ENCODE measurements at regions not wholly inside any gene's neighbourhood (a gene's known extent, or its start where the extent isn't known, plus 50 kb on each side); places are given as distances from the start of the nearest gene placed in this dataset.
A peak's percentile ranks its signal among the peaks of the same experiment; 100 is the strongest.

DNA sequence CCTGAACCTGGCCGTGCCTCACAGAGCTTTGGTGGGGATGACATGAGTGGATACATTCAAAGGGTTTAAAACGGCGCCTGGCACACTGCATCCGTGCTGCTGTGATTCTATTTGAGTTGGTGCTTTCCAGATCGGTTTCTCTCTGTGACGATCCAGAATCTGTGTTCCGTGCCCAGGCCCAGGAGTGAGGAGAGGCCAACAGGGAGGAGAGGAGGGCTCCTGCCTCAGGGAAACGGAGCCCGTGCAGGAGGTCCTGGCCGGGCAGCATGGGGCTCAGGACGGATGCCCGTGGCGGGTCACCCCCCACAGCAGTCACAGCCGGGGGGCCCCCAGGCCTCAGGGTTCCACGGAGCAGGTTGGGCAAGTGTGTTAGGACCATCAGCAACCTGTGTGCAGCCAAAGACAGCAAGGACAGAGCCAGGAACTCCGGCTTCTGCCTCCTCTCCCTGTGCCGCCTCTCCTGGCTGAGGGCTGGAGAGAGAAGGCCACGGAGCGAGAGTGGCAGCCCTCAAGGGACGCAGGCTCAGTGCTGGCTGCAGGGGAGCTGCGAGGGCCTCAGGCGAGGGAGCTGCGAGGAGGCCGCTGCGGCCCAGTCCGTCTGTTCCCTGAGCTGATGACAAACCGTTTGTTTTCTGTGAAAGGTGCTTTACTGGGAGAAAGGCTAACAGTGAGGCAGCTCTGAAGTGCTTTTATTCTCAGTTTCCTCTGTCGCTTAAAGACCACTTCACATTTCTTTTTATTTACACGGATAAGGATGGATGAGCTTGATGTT is 99.3 kb downstream of the METRNL start:
- no peak for DNase-seq

DNA sequence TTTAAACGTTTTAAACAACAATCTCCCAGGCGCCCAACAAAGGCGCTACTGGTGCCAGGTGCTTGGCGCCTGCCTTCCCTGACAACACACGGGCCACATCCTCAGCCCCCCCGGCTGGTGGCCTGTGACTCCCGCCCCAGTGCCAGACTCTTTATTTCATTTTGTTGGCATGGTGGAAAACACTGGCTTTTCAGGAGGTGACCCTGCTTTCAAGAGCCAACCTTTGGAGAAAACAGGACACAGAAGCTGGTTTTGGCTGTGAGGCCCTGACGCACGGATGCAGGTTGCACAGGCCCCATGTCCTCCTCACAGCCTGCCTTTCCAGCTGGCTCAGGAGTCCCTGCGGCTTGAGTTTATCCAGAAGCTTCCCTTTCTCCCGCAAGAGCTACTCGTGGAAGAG is 100.0 kb downstream of the METRNL start:
- DNase-seq: no peak

- DNase-seq: no peak
Observed at GRCh38 chr17:83179811-83180210, 100.4 kb downstream of the METRNL start.

DNA sequence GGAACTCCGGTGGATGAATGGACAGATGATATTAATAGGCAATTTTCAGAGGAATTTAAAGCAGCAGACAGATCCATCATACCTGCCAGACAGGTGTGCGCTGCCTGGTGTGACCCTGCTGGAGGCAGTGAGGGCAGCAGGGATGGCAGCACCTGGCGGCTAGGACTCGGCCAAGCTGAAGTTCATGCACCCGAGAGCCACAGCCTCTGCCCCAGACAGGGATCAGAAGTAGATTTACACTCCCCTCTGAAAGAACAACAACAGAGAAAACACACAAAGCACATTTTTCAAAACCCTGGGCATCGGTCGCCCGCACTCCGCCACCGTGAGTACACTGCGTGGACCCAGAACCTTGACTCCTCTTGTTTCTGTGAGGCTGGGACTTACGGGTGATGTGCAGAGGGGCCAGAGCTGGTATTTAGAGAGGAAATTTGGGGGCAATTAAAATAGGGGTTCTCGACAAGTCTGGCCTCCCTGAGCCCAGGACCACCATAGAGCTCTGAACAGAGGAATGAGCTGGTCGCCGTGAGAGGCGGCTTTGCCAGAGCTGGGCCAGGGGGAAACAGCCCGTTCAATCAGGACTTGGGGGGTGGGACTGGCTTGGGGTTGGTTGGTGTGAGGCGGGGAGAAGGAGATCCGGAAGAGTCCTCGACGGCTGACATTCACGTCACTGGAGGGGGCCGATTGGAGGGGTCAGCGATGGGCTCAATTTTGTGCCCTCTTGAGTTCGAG is 101.0 kb downstream of the METRNL start:
- no peak for DNase-seq

DNA sequence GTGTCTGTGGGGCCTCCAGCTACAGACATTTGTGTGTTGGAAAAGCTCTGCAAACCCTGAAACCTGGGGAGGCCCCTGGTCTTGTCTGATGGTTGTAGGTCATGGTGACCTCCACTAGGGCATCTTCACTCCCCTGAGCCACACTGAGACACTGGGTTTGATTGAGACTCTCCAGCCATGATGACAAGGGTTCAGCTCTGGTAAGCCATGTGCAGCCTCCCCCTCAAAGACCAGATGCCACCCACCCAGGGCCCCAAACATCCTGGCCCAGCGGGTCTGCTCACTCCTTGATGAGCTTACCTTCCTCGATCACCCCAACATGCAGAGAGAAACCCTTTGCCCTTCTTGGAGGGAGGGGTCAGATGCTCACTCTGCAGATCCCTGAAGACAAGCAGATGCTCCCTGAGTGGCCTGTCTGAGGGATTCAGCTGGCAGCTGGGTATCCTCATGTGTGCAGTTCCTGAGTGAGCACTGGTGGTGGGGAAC is 101.6 kb downstream of the METRNL start:
- peak in 1 of 4 experiments; percentile 13 for DNase-seq

DNA sequence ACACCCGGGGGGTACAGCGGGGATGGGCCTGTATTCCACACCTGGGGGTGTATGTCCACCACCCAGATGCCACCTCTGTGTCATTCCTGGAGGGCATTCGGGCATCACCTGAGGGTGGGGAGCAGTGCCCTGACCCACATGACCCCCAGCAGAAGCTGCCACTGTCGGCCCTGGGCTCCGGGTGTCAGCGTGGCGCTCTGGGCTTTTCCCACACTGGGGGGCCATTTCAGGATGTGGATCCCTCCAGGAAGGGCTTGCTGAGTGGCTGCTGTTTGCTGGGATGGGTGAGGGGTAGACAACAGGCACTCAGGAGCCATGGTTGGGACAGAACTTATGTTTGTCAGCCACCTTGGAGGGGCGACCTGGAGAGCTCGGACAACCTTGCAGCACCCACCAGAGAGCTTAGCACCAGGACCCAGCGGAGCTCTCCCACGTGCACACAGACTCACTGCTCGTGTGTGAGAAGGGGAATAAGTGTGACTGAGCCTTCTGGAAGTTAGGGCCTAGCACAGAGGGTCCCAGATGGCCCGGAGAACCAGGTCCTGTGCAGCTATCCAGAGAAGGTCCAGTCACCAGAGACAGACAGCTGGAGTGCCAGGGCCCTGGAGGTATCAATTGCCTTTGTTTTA is 102.7 kb downstream of the METRNL start:
- DNase-seq: no peak

DNA sequence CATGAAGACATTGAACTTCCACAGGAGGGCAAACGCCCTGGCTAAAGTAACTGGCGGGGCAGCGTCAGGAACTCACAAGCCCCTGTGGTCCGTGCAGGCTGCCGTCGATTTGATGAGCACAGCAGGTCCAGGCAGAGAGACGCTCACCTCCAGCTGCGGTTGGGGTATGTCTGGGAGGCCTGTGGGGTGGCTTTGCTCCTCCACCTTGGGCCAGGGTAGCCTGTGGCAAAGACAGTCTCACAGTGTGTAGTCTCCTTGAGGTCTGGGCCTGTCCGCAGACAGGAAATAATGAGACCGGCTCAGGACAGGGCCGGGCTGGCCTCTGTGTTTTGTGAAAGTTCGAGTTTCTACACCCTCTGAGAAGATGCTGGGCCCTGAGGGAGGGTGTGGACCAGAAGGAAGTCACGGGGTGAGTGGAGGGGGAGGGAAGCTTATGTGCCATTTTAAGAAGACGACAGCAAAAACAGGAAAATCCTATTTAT is 103.3 kb downstream of the METRNL start:
- peak; percentile 50 to 82 (median 68) for DNase-seq

DNA sequence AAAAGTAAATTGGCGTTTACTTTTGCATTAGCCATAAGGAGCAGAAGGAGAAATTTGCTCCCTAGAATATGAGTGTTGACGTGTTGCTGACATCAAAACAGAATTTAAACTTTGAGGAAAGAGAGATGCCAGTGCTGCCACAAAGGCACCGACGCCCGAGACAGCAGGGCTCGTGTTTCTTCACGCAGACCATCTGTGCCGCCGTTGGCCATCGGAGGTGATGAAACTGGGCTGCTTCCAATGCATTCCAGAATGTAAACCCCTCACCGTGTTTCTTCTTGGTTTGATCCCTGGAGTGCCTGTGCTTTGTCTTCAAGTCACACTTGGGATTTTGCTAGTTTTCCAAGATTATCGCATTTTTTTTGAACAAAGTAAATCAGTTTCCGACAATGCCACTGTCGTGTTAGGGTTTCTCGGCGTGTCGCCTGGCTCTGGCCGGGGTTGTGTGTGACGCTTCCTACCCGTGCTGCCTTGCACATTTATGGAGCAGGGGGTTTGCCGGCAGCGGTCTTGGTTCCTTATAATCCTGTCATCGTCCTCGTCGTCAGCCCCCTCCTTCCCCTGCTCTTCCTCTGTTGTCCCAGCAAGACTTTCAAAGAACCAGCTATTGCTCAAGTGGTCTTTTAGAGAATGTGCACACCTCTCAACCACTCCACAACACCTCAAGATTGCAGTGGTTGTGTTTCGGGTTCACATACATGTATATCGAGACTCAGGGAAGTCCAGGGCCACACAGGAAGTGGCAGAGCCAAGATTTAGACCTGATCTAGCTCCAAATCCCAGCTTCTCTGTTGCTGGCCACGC is 103.9 kb downstream of the METRNL start:
- DNase-seq: peak in 1 of 4 experiments; percentile 10

DNA sequence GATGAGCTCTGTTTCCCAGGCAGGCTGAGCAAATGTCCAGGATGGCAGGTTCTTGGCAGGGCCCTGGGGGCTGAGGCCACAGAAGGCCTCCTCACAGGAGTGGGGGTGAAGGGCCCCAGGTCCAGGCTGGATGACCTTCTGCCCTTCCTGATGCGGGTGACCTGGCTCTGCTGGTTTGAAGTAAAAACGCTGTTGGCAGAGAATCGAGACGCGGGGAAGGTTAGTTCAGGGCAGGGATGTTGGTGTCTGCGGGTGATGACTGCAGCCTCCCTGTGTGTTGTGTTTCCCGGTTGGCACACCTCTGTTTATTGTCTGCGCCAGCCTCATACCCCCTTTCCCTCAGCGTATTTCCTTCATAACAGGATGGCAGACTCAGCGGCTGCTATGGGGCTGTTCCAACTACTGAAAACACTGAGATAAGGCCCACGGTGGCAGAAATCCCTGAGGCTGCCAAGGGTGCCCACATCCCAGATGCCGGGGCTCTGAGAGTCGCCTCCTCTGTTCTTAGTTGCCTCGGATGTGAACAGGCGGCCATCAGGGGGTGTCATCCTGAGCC is 104.6 kb downstream of the METRNL start:
- peak in 1 of 4 experiments; percentile 7 for DNase-seq

DNA sequence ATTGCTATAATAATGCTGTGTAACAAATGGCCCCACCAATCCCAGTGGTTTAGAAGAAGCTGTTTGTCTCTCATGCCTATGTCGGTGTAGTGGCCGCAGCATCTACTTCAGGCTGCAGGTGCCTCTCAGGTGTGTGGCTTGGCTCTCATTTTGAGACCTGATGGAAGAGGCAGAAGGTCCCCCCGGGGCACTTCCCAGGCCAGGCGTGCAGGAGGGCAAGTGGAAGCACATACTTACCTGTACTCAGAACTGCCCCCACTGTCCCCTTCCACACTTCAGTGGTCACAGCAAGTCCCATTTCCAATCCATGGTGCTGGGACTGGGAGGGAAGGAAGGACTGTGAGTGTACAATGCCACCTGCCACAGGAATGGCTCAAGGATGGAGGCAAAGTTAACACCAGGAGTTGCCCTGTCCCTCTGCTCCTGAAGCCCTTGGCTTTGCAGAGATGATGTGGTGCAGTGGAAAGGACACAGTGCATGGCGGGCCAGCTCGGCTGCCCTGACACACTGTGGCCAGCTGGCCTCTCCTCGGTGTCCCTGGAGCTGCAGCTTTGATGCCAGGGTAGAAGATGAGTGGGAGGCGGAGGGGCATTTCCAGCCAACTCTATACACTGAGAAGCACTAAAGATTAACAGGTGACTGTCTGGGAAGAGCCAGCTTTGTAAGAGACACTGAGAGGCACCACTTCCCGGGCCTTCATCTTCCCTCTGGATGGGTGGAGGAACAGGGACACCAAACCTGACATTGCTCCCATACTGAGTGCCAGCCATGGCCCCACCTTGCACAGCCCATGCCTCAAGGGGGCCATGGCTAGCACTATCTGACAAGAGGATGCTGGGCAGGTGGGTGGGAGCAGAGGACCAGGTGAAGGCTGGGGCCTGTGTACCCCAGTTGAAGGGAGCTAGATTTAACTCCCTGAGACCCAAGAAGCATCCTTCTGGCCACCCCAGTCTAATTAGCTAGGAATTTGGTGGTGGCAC is 105.9 kb downstream of the METRNL start:
- peak in 1 of 4 experiments; percentile 1 for DNase-seq

GRCh38 chr17:83186226-83186625 is 106.8 kb downstream of the METRNL start:
- DNase-seq: peak in 1 of 4 experiments; percentile 9

DNA sequence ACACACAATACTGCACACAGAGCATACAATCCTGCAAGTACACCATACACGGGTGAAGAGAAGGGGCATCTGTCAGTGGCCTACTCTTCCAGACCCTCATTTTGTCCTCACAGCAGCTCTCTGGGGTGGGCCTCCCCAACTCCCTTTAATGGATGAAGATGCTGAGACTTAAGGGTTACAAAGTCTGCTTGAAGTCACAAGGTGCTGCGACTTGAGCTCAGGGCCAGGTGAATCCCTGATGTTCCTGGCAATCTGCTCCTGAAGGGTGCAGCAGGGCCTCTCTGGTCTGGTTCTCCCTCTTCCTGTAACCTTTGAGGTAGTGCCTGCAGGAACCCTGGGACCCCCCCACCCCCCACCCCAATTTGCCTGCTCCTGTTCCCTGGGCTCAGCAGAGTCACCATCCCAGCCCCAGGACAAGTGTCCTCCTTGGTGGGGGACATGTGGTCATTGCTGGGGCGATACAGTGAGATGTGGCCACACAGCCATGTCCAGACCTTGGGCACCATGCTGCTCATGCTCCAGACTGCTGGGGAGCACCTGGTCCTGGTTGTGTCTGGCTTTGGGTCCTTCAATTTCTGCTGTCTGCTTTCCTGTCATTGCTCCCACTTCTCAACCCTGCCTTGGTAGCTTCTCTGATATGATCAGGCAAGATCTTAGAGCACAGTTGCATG is 107.5 kb downstream of the METRNL start:
- DNase-seq: peak in 1 of 4 experiments; percentile 1

DNA sequence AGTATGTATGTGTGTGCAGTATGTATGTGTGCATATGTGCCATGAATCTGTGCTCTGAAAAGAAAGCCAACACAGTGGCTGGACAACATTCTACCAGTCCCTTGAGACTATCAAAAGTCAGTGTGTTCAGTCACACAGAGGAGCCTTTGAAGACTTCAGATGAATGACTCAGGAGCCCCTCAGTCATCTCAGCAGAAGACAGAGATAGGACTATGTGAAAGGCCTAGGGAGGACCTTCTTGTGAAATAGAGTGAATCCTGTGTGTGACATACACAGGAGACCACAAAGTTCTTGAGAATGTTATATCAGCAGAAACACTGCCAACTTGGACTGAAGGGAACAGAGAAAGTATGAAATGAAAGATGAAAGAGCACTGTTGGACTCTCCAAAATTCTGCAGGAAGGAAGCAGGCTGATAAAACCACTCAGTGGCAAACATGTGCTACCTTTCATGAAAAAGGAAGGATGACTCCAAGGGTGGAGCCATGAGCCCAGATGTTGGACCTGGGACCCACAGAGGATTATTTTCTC is 108.4 kb downstream of the METRNL start:
- peak in 2 of 4 experiments; percentile 1 to 31 for DNase-seq

- DNase-seq: peak in 1 of 4 experiments; percentile 2
Observed at GRCh38 chr17:83189044-83190003, 109.9 kb downstream of the METRNL start.

GRCh38 chr17:83190004-83190385 is 110.6 kb downstream of the METRNL start:
- DNase-seq: no peak

GRCh38 chr17:83190601-83191387 is 111.4 kb downstream of the METRNL start:
- peak in 1 of 4 experiments; percentile 1 for DNase-seq

GRCh38 chr17:83191388-83192160 is 112.2 kb downstream of the METRNL start:
- DNase-seq: peak in 1 of 4 experiments; percentile 1

Measured in suppressor macrophage (primary cell).